Ascending aorta (tissue), 2 donors: ENCODE measurements at regions not wholly inside any gene's neighbourhood (a gene's known extent, or its start where the extent isn't known, plus 50 kb on each side); places are given as distances from the start of the nearest gene placed in this dataset.

Experiments used
- DNase-seq, 2 donors: peaks; one replicate each; pipeline ENCODE4 v3.0.0-alpha.2; 2019; ENCODE audit warnings: low spot score in 2 of 2
- H3K27ac ChIP-seq, 2 donors: fragments of 200-600 bp; sonication (generic); one replicate each; pipeline ENCODE4 v1.5.1; 2016 to 2017; ENCODE audit warnings: mild to moderate bottlenecking in 1 of 2
- H3K27me3 ChIP-seq: fragments of 200-600 bp; sonication (generic); one replicate; pipeline ENCODE4 v1.5.1; 2017
- H3K36me3 ChIP-seq, 2 donors: fragments of 200-600 bp; sonication (generic); one replicate each; pipeline ENCODE4 v1.5.1; 2016
- H3K4me1 ChIP-seq, 2 donors: fragments of 200-600 bp; sonication (generic); one replicate each; pipeline ENCODE4 v1.5.1; 2016 to 2017; ENCODE audit warnings: mild to moderate bottlenecking in 1 of 2
- H3K4me3 ChIP-seq, 2 donors: fragments of 200-600 bp; sonication (generic); one replicate each; pipeline ENCODE4 v1.5.1; 2016 to 2017; ENCODE audit warnings: mild to moderate bottlenecking in 1 of 2
- H3K9me3 ChIP-seq, 2 donors: fragments of 200-600 bp; sonication (generic); one replicate each; pipeline ENCODE4 v1.5.1; 2016
- CTCF ChIP-seq, 3 experiments: fragments of 200-600 bp in 2 of 3; fragments of 450-650 bp in 1 of 3; sonication (generic) in 2 of 3; IDR thresholded peaks; one replicate each; pipeline ENCODE4 v1.5.1; 2016 to 2019; ENCODE audit warnings: antibody characterized with exemption in 3 of 3, mild to moderate bottlenecking in 1 of 3, moderate library complexity in 1 of 3
- intact Hi-C: fragments of 100-400 bp; cut with DNase I; formaldehyde crosslinking; loops from one replicate; pipeline ENCODE4 v1.15.1; 2023

- intact Hi-C loops, result no loop called here
- no peak for DNase-seq
- Histone ChIP-seq H3K36me3 (no peaks in the 10 kb centered on the region), H3K27me3 (no peaks in the 10 kb centered on the region), H3K4me1 (no peaks in the 10 kb centered on the region), H3K4me3 (no peak overlapping the region), H3K27ac (no peak overlapping the region), H3K9me3 (no peaks in the 10 kb centered on the region)
- no peak for TF ChIP-seq CTCF (IDR thresholded peaks at IDR 0.05)
Measured at GRCh38 chr1:98035602-98036002, 114.8 kb upstream of the DPYD start.

DNA sequence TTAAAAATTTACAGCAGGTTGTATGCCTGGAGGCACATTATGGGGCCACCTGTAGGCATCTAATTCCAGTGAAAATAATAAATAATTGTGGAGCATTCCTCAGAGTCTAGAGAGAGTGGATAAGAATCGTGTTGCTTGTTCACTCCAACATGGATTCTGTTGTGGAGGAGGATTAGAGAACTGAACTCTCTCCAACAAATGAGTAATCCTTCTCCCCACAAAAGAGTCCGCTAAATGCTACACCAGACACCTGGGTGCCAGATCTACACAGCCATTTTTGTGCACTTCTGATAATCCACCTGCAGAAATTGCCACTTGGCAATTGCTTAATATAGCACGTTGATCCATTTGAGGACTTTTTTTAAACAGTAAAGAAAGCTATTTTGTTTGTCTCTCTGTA, 113.7 kb upstream of the DPYD start:
- no peaks in the 10 kb centered on the region for H3K9me3 ChIP-seq
- TF ChIP-seq CTCF (IDR thresholded peaks at IDR 0.05), result no peak
- H3K4me3 ChIP-seq, result no peak overlapping the region
- intact Hi-C loops, result no loop called here
- H3K4me1 ChIP-seq, result no peaks in the 10 kb centered on the region
- H3K27me3 ChIP-seq, result no peaks in the 10 kb centered on the region
- no peak overlapping the region for H3K27ac ChIP-seq
- no peaks in the 10 kb centered on the region for H3K36me3 ChIP-seq
- DNase-seq, result no peak

GRCh38 chr1:98032958-98033357, 112.1 kb upstream of the DPYD start:
- no peak for DNase-seq
- intact Hi-C loops, result no loop called here
- Histone ChIP-seq H3K27ac (no peak overlapping the region), H3K27me3 (no peaks in the 10 kb centered on the region), H3K4me3 (no peak overlapping the region), H3K9me3 (no peaks in the 10 kb centered on the region), H3K4me1 (no peaks in the 10 kb centered on the region), H3K36me3 (no peaks in the 10 kb centered on the region)
- no peak for TF ChIP-seq CTCF (IDR thresholded peaks at IDR 0.05)

GRCh38 chr1:98030976-98031375, 110.1 kb upstream of the DPYD start:
- Histone ChIP-seq H3K9me3 (no peaks in the 10 kb centered on the region), H3K27ac (no peak overlapping the region), H3K4me3 (no peak overlapping the region), H3K4me1 (no peaks in the 10 kb centered on the region), H3K27me3 (no peaks in the 10 kb centered on the region), H3K36me3 (no peaks in the 10 kb centered on the region)
- DNase-seq, result no peak
- intact Hi-C loops, result no loop called here
- TF ChIP-seq CTCF (IDR thresholded peaks at IDR 0.05), result no peak

- no peak overlapping the region for H3K27ac ChIP-seq
- no peaks in the 10 kb centered on the region for H3K27me3 ChIP-seq
- intact Hi-C loops, result no loop called here
- no peak for DNase-seq
- no peaks in the 10 kb centered on the region for H3K9me3 ChIP-seq
- no peaks in the 10 kb centered on the region for H3K4me1 ChIP-seq
- H3K36me3 ChIP-seq, result no peaks in the 10 kb centered on the region
- no peak for TF ChIP-seq CTCF (IDR thresholded peaks at IDR 0.05)
- H3K4me3 ChIP-seq, result no peak overlapping the region
Measured at GRCh38 chr1:98030483-98030882, 109.6 kb upstream of the DPYD start.

DNA sequence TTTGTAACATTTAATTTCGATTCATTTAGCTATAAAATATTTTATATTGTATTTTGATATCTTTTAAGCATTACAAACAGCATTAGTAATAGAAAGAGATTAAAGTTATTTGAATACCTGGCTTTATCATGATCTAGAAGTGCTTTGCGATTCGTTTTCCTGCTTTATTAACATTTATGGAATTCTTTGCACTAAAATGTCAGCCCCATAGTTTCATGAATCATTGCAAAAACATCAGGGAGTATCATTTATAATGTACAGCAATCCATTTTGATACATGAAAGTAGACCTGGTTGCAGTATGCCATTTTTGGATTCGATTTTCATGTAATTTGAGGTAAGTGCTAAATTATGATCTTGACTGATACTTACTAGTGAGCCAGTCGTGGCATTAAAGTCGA, 108.0 kb upstream of the DPYD start:
- H3K27me3 ChIP-seq, result no peaks in the 10 kb centered on the region
- DNase-seq, result no peak
- TF ChIP-seq CTCF (IDR thresholded peaks at IDR 0.05), result no peak
- no peak overlapping the region for H3K4me3 ChIP-seq
- intact Hi-C loops, result no loop called here
- no peaks in the 10 kb centered on the region for H3K9me3 ChIP-seq
- H3K4me1 ChIP-seq, result no peaks in the 10 kb centered on the region
- H3K36me3 ChIP-seq, result no peaks in the 10 kb centered on the region
- H3K27ac ChIP-seq, result no peak overlapping the region
